HUES6 (cell line): ENCODE measurements at regions not wholly inside any gene's neighbourhood (a gene's known extent, or its start where the extent isn't known, plus 50 kb on each side); places are given as distances from the start of the nearest gene placed in this dataset.

Source experiments
- H3K27ac ChIP-seq: 2 replicates; pipeline ENCODE4 v1.7.0; 2013; ENCODE audit warnings: low read depth, mild to moderate bottlenecking, low read length, inconsistent platforms
- H3K27me3 ChIP-seq: 2 replicates; pipeline ENCODE4 v1.6.1; 2013; ENCODE audit warnings: low read length; ENCODE audit not compliant: control insufficient read depth, insufficient read depth
- H3K36me3 ChIP-seq: 2 replicates; pipeline ENCODE4 v1.6.1; 2013; ENCODE audit warnings: low read length; ENCODE audit not compliant: control insufficient read depth, insufficient read depth
- H3K4me1 ChIP-seq: 2 replicates; pipeline ENCODE4 v1.6.1; 2013; ENCODE audit warnings: low read length; ENCODE audit not compliant: control insufficient read depth, insufficient read depth
- H3K4me3 ChIP-seq: 2 replicates; pipeline ENCODE4 v1.5.1; 2013; ENCODE audit warnings: low read depth, low read length
- H3K9ac ChIP-seq: one replicate; pipeline ENCODE4 v1.6.1; 2013; ENCODE audit warnings: mild to moderate bottlenecking, low read length
- H3K9me3 ChIP-seq: 2 replicates; pipeline ENCODE4 v1.6.1; 2013; ENCODE audit warnings: low read depth, low read length; ENCODE audit not compliant: control insufficient read depth, insufficient read depth

DNA sequence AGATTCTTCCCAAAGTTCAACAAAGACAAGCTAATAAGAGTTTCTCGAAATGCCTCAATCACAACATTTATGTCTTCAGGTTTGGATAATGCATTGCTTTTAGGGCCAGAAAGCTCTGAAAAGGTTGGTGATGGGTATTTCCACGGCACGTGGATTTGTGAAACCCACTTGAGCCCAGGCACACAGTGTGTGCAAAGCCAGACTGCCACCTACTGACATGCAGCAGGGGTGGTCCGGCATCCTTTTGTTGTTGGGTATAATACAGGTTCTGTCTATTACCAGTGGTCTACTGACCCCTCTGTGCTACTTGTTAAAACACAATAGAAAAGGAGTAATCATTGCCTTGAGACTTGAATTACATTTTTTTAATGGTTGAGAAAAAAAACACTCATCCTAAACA lies 225.6 kb downstream of the RAP2A start:
- no peaks in the 10 kb centered on the region for H3K9me3 ChIP-seq
- no peaks in the 10 kb centered on the region for H3K27me3 ChIP-seq
- no peaks in the 10 kb centered on the region for H3K4me1 ChIP-seq
- H3K4me3 ChIP-seq, result no peak overlapping the region
- no peak overlapping the region for H3K9ac ChIP-seq
- H3K36me3 ChIP-seq, result no peaks in the 10 kb centered on the region
- H3K27ac ChIP-seq, result no peak overlapping the region

DNA sequence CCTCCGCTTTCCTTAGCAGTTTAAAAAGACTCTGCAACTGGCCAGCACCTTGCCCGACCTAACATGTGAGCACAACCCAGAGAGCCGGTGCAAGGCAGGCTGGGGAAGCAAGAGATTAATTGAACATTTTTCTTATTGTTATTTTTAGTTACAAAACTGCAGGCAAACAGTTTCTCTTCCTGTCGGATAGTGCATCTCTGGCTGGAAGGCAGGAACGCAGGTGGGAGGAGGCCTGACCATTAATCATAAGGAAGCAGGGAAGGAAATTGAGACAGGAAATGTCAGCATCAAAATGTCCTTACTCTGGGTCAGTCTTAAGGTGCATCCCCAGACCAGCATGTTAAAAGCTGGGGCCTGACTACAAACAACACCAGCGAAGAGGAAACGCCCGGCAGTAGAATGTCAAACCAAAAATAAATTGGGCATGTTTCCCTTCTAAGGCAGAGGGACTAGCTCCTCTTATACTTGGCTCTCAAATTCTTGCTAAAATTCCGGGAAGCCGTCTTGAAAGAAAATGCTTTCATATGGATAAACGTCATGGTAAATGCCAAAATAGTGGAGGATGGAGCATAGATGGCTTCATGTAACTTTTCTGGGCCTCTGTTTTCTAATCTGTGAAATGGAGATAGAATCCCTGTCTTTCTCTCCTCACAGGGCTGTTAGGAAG lies 226.8 kb downstream of the RAP2A start:
- Histone ChIP-seq H3K27ac (no peak overlapping the region), H3K4me3 (no peak overlapping the region), H3K9me3 (0 out of 2 replicates have a peak, but pooled peaks cover 6% of the 10 kb centered on the region), H3K36me3 (no peaks in the 10 kb centered on the region), H3K9ac (no peak overlapping the region), H3K4me1 (no peaks in the 10 kb centered on the region), H3K27me3 (no peaks in the 10 kb centered on the region)

DNA sequence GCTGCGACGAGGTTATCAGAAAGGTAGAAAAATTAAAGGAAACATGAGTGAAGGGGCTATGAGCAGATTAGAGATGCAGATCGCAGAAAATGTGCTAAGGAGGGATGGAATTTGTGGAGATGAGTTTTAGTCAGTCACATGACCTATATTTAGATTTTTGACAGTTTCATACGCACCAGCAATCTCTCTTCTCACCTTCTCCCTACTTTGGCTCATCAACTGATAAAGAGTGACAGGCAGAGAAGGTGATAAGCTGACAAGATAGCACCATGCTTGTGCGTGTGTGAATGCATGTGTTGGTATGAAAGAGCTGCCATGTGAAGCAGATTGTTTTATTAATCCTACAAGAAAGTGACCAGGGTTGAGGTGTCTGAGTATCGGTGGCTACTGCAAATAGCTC lies 252.6 kb downstream of the RAP2A start:
- H3K4me1 ChIP-seq, result no peaks in the 10 kb centered on the region
- H3K27me3 ChIP-seq, result no peaks in the 10 kb centered on the region
- H3K27ac ChIP-seq, result no peak overlapping the region

DNA sequence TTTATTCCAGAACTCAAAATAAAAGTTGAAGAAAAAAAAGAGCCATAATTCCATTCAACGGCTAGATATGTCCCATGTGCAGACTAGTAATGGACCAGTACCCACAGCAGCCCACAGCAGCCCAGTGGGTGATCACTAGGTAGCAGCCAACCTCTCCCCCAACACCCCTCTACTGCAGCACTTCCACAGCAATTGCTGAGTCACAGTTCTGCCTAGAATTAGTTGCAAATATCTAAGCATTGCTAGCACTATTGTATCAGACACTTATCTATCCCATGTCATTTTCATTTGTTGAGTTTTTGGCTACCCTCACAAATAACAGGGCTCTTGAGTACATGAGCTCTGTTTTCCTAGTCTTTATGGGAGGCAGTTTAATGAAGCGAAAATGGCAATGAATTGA lies 258.7 kb downstream of the RAP2A start:
- no peaks in the 10 kb centered on the region for H3K27me3 ChIP-seq
- H3K27ac ChIP-seq, result no peak overlapping the region
- no peak overlapping the region for H3K4me3 ChIP-seq
- H3K4me1 ChIP-seq, result no peaks in the 10 kb centered on the region
- H3K36me3 ChIP-seq, result no peaks in the 10 kb centered on the region
- H3K9ac ChIP-seq, result no peak overlapping the region
- H3K9me3 ChIP-seq, result peaks cover 12% of the 10 kb centered on the region

More for the DNA sequence above, 252.6 kb downstream of the RAP2A start:
- Histone ChIP-seq H3K36me3 (no peaks in the 10 kb centered on the region), H3K4me3 (no peak overlapping the region), H3K9ac (no peak overlapping the region), H3K9me3 (peaks cover 9% of the 10 kb centered on the region; the same call in 1 of the 2 replicates)

DNA sequence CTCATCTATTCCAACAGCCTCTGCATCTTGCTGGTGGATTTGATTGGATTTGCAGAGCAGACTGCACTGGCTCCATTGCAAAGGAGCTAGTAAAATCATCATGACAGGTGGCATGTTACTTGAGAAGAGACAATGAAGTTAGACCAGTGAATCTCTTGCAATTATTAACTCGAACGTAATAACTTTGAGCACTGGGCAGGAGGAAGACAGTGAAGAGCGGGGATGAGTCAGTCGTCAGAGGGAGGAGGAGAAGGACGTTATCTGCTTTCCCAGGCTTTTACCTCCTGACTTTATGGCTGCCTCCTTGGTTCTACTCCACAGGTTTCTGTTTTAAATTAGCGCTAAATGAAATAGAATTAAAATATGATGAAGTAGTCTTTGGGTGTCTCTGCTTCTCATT lies 257.8 kb upstream of the IPO5 start:
- H3K9me3 ChIP-seq, result peaks cover 3% of the 10 kb centered on the region

DNA sequence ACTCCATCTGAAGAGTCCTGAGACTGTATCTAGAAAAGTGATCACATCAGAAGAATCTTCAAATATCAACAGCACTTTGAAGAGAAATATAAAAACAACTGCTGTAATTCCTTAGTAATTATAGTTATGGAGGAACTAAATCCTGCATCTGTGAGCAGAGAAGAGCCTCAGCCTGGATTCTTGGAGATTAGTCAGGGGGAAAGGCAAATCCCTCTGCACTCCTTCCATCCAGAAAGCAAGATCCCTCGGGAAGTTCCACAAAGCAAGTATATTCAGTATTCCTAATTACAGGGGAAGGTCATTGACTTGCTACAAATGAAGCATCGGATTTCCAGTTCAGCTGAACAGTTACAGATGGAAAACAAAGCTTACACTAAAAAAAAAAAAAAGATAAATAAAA lies 256.6 kb upstream of the IPO5 start:
- Histone ChIP-seq H3K9me3 (peaks cover 3% of the 10 kb centered on the region), H3K27ac (no peak overlapping the region), H3K4me3 (no peak overlapping the region), H3K9ac (no peak overlapping the region), H3K36me3 (no peaks in the 10 kb centered on the region), H3K4me1 (no peaks in the 10 kb centered on the region), H3K27me3 (no peaks in the 10 kb centered on the region)

More for the DNA sequence above, 257.8 kb upstream of the IPO5 start:
- Histone ChIP-seq H3K27ac (no peak overlapping the region), H3K4me3 (no peak overlapping the region), H3K36me3 (no peaks in the 10 kb centered on the region), H3K4me1 (no peaks in the 10 kb centered on the region), H3K27me3 (no peaks in the 10 kb centered on the region), H3K9ac (no peak overlapping the region)

DNA sequence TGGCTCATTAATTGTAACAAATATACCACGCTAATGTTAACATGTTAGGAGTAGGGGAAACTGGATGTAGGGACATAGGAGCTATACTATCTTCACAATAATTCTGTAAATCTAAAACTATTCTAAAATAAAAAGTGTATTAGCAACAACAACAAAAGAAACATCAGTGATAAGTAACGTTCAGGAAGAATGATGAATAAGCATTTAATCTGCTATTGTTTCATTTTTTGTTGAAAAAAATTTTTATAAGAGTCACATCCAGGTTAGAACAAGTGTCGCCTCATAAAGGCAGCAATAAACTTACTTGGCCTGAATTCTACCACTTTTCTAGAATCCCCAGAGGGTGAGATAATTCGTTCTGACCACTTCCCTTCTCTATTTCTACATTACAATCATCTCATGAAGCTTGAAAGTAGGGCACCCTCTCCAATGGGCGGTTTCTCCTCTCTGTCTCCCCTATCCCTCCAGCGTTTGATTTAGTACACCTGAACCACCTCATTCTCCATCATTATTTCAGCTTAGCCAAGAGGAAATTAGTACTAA lies 253.1 kb upstream of the IPO5 start:
- no peaks in the 10 kb centered on the region for H3K9me3 ChIP-seq
- no peak overlapping the region for H3K9ac ChIP-seq
- no peak overlapping the region for H3K27ac ChIP-seq
- H3K27me3 ChIP-seq, result no peaks in the 10 kb centered on the region
- no peak overlapping the region for H3K4me3 ChIP-seq
- H3K36me3 ChIP-seq, result no peaks in the 10 kb centered on the region
- H3K4me1 ChIP-seq, result no peaks in the 10 kb centered on the region

- Histone ChIP-seq H3K4me3 (no peak overlapping the region), H3K27ac (no peak overlapping the region), H3K4me1 (no peaks in the 10 kb centered on the region), H3K9ac (no peak overlapping the region), H3K36me3 (no peaks in the 10 kb centered on the region), H3K9me3 (no peaks in the 10 kb centered on the region), H3K27me3 (no peaks in the 10 kb centered on the region)
Observed at GRCh38 chr13:97702614-97703013, 250.9 kb upstream of the IPO5 start.

- Histone ChIP-seq H3K36me3 (no peaks in the 10 kb centered on the region), H3K4me1 (no peaks in the 10 kb centered on the region), H3K27me3 (no peaks in the 10 kb centered on the region), H3K9ac (no peak overlapping the region), H3K9me3 (no peaks in the 10 kb centered on the region), H3K4me3 (no peak overlapping the region), H3K27ac (no peak overlapping the region)
Observed at GRCh38 chr13:97710797-97711196, 242.7 kb upstream of the IPO5 start.

GRCh38 chr13:97712770-97713169 lies 240.7 kb upstream of the IPO5 start:
- no peak overlapping the region for H3K9ac ChIP-seq
- H3K4me1 ChIP-seq, result no peaks in the 10 kb centered on the region
- no peak overlapping the region for H3K4me3 ChIP-seq
- H3K9me3 ChIP-seq, result no peaks in the 10 kb centered on the region
- no peaks in the 10 kb centered on the region for H3K27me3 ChIP-seq
- no peaks in the 10 kb centered on the region for H3K36me3 ChIP-seq
- no peak overlapping the region for H3K27ac ChIP-seq

DNA sequence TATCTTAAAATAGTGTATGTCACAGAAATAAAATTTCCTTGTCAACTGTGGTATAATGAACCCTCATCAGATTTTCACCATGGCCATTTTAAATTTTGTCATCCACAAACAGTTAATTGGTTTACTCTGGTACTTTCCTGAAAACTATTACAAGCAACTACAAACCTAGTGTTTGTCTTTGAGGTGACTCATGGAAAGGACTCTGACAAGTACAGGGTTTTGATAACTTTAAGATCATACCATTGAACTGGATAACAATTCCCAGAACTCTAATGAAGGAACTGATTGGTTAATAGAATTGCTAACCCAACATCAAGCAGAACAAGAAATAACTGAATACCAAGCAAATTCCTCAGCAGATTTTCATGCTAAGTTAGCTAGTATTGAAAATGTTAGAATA lies 237.7 kb upstream of the IPO5 start:
- no peak overlapping the region for H3K9ac ChIP-seq
- no peaks in the 10 kb centered on the region for H3K27me3 ChIP-seq
- no peak overlapping the region for H3K4me3 ChIP-seq
- H3K4me1 ChIP-seq, result no peaks in the 10 kb centered on the region
- no peaks in the 10 kb centered on the region for H3K9me3 ChIP-seq
- H3K27ac ChIP-seq, result no peak overlapping the region
- no peaks in the 10 kb centered on the region for H3K36me3 ChIP-seq
